HG03108 (cell line): ENCODE measurements at regions not wholly inside any gene's neighbourhood (a gene's known extent, or its start where the extent isn't known, plus 50 kb on each side); places are given as distances from the start of the nearest gene placed in this dataset.
"Not testable (repeated sequence)": the region's sequence is repeated elsewhere in the genome, so short reads cannot be mapped to it uniquely, and the experiment has no call there.

ENCODE experiments used
- ATAC-seq: cut with Tn5 transposase; IDR thresholded peaks from one replicate; pipeline ENCODE4 v1.9.1; 2021; ENCODE audit warnings: moderate library complexity; ENCODE audit not compliant: unreplicated experiment

- ATAC-seq: not testable (repeated sequence)
Observed at GRCh38 chr15:20019758-20020157, 521.8 kb downstream of the GOLGA6L6 start.

DNA sequence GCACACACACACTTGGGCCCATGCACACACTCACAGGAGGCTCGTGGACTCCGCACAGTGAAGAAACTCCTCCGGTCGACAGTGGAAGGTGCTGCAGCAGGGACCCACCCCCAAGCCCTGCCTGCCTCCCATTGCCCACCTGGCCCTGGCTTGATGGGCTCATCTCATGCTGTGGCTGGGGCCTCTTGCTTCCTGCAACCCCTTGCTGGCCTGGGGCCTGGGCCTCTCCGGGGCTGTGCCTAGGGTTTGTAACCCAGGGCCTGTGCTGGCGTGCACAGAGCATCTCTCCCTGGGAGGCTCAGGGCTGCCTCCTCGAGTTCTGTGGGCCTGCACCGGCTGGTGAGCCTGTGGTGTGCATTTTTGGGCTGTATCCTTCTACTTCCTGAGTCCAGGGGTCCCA lies 524.0 kb downstream of the GOLGA6L6 start:
- ATAC-seq: not testable (repeated sequence)

DNA sequence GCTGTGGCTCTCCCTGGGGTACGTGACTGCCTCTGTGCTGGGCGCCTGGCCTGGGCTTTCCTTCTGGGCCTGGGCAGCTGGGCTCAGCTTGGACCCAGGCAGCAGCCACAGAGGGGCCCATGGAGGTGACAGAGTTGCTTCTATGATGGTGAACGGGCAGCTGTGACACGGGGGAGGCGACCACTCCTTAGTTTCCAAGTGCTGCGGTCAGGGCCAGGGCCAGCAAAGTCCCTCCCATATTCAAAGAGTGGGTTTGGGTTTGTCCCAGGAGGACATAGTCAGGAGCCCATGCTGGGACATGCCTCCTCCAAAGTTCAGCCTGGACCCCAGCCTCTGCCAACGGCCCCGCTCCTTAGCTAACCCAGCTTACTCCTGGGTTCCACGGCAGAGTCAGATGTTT lies 524.7 kb downstream of the GOLGA6L6 start:
- ATAC-seq: not testable (repeated sequence)

GRCh38 chr15:20012837-20013236 lies 528.8 kb downstream of the GOLGA6L6 start:
- ATAC-seq: not testable (repeated sequence)

DNA sequence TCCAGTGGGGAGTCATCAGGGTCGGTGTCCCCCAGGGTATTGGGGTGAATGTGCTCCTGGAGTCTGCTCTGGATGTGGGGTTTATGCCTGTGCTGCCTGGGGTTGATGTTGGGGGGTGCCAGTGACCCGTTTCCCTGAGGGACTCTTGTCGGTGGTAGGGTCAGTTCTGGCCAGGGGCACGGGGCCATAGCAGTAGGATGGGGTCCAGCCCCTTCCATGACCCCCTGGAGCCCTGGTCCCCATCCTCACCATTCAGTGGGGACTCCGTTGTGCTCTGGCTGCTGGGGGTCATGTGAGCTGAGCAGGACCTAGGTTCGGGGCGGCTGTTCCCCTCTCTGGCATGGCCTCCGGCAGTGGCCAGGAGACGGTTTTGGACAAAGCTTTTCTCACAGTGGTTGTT lies 530.8 kb downstream of the GOLGA6L6 start:
- ATAC-seq: not testable (repeated sequence)

DNA sequence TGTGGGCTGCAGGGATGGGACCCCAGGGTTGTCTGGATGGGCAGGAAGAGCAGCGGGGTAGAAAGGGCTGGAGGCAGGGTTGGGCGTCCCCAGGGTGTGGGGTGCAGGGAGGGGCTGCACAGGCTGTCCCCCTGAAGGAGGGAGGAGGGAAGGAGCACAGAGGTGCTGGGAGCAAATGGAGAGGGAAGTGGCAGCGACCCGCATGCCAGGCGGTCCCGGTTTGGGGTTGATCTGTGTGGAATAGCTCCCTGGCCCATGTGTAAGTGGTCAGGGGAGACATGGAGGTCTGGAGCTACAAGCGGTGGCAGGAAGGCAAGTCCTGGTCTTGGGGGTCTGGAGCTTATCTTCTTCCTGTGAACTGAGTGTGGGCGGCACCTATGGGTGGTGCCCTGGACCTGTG lies 532.0 kb downstream of the GOLGA6L6 start:
- ATAC-seq: not testable (repeated sequence)

- ATAC-seq: not testable (repeated sequence)
Observed at GRCh38 chr15:20007338-20007737, 534.3 kb downstream of the GOLGA6L6 start.

- ATAC-seq: not testable (repeated sequence)
Observed at GRCh38 chr15:20003471-20003870, 538.1 kb downstream of the GOLGA6L6 start.

DNA sequence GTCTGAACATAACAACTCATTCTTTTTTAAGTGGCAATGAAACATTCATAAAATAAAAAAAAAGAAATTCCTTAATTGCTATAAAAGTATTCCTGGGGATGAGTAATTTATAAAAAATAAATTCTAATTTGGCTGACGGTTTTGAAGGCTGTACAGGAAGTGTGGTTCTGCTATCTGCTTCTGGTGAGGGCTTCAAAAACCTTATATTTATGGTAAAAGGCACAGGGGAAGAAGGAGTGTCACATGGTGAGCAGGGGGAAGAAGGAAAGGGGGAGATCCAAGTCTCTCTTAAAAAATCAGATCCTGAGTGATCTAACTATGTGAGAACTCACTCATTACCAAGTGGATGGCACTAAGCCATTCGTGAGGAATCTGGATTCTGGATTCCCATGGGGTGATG lies 539.0 kb downstream of the GOLGA6L6 start:
- ATAC-seq: not testable (repeated sequence)

DNA sequence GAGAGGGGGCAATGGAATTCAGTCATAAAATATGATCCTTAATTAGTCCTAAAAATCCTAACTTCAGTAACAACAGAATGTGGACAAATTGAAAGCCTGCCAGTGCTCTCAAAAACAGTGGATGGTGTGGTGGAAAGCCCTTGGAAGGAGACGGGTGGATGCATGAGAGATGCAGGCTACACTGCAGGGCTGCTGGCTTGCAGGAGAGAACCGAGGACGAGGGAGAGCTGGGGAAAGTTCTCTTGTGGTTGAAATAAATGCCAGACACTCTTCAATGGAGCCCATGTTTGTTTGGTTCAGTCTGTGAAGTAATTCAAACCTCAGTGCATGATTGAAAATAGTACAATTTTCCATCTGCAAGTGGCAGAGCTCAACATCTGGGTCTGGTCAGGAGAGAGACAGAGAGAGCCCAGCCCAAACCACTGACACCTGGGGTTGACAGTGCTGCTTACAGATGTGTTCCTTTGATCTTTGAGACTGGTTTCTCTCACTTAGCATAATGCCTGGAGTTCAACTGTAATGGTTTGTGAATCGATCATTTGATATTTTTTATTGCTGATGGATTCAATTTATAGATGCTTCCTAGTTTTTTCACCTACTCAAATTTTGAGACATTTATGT lies 544.9 kb downstream of the GOLGA6L6 start:
- not testable (repeated sequence) for ATAC-seq

- ATAC-seq: not testable (repeated sequence)
Observed at GRCh38 chr15:19995296-19995695, 546.3 kb downstream of the GOLGA6L6 start.

DNA sequence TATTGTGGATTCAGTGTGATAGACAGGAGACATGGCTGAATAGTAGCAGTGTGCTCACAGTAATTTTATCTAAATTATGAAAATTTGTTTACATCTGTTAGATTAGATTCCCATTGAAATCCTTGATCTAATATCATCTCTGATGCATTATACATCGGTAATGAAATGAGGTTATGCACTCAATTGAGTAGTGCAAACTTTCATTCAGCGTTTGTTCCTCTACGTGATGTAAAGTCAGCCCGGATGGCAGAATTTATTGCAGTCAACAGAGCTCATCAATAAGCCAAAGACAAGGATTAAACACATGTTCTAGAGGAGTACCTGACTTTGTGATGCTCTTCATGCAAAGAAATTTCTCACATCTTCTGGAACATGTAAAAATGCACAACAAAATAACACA lies 549.2 kb downstream of the GOLGA6L6 start:
- ATAC-seq: no peak

DNA sequence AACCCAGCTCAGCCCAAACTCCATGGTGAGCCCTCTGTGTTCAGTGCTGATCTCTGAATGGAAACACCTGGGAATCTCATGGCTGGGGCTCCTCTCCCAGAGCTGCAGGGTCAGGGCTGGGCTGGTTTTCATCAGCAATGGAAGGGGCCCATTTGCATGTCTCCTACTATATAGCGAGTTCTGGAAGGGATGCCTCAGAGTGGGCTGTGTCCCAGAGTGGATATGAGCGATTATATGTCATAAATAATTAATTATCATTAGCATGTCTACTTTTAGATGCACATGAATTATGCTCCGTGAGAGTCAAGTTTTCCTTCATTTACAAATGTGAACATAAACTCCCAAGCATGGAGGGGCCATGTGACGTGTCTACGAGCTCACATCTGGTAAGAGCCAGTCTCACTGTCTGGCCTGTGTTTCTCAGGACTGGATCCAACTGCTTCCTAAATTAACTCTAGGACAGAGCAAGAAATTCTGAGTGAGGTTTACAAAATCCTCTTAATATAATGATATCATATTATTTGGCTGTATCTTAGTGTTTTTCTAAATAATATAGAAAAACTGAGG lies 553.4 kb downstream of the GOLGA6L6 start:
- no peak for ATAC-seq

DNA sequence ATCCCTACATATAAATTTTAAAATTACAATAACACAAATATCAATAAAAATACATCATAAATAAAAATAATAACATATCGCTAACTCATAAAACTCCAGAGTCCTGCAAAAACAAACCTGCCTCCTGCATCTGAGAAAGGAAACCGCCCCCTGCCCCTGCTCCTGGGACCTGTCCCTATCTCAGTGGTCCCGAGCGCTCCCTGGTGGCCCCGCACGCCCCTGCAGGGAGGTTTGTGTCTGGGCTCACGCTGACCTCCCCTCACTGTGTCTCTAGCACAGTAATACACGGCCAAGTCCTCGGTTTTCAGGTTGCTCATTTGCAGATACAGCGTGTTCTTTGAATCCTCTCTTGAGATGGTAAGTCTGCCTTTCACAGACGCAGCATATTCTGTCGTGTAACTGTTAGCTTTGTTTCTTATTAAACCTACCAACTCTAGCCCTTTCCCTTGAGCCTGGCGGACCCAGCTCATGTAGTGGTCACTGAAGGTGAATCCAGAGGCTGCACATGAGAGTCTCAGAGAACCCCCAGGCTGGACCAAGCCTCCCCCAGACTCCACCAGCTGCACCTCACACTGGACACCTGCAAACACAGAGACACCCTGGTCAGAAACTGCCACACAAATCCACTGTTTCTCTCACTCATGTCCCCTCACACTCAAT lies 554.1 kb downstream of the GOLGA6L6 start:
- ATAC-seq: no peak

DNA sequence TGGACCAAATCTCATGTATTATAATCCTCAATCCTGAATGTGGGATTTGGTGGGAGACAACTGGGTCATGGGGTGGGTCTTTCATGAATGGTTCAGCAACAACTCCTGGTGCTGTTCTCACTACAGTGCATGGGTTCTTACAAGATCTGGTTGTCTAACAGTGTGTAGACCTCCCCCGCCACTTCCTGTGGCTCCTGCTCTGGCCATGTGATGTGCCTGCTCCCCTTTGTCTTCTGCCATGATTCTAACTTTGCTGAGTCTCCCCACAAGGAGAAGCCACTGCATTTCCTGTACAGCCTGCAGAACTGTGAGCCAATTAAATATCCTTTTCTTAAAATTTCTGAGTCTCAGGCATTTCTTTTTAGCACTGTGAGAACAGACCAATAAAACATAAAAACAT lies 557.5 kb downstream of the GOLGA6L6 start:
- no peak for ATAC-seq

DNA sequence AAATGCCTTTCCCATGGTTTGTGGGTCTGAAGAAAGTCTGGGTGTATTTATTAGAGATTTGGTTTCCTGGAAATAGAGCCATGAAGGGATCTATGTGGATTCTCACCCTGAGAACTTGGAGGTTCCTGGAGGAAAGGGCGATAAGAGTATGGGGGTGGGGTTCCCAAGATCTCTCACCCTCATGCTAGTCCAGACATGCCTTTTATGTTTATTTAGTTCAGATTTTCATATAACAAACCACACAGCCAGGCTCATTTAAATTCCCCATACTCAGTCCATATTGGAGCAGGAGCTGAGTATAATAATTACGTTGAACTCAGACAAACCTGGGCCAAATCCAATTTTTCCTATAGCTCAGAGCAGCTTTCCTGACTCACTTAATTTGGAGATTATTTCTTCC lies 566.6 kb downstream of the GOLGA6L6 start:
- no peak for ATAC-seq

DNA sequence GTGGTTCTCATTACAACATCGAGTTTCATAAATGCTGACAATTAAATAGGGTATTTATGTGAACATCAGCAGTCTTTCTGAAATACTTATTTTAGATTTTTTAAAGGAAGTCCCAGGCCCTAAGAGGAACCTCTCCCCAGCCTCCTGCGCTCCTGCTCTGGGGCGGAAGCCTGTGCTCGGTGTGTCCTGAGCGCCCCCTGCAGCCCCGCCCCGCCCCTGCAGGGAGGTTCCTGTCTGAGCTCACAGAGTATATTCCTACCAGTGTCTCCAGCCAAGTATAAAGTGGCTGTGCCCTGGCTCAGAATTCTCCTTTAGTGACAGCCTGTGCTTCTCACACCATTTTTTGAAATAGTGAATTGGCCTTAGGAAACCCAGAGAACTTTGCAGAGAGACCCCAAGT lies 567.9 kb downstream of the GOLGA6L6 start:
- ATAC-seq: no peak

DNA sequence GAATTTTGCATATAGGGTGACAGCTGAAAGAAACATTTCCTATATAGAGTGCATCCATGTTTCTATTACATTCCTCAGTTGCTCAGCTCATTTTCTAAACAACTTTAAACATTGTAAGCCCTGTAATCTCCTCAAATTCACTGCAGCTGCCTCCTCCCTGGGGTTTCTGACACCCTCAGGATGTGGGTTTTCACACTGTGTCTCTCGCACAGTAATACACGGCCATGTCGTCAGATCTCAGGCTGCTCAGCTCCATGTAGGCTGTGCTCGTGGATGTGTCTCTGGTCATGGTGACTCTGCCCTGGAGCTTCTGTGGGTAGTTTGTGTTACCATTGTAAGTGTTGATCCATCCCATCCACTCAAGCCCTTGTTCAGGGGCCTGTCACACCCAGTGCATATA lies 569.0 kb downstream of the GOLGA6L6 start:
- ATAC-seq: not testable (repeated sequence)

GRCh38 chr15:19965574-19965973 lies 576.0 kb downstream of the GOLGA6L6 start:
- ATAC-seq: not testable (repeated sequence)

DNA sequence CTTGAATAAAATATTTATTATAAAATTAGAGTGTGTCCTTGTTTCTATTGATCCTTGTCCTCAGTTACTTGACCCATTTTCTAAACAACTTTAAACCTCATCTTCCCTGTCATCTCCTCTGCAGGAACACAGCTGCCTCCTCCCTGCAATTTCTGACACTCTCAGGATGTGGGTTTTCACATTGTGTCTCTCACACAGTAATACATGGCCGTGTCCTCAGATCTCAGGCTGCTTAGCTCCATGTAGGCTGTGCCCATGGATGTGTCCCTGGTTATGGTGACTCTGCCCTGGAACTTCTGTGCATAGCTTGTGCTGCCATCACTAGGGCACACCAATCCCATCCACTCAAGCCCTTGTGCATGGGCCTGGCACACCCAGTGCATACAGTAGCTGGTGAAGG lies 577.1 kb downstream of the GOLGA6L6 start:
- not testable (repeated sequence) for ATAC-seq

- no peak for ATAC-seq
Observed at GRCh38 chr15:19956124-19956796, 585.3 kb downstream of the GOLGA6L6 start.
